Stimulated activated CD4-positive, alpha-beta T cell treated with anti-CD3 and anti-CD28 coated beads, Interleukin-12 subunit alpha, Interleukin-12 subunit beta, amount 100 ng/mL, for 48 hours (primary cell): ENCODE measurements at regions not wholly inside any gene's neighbourhood (a gene's known extent, or its start where the extent isn't known, plus 50 kb on each side); places are given as distances from the start of the nearest gene placed in this dataset.

Source experiments
- DNase-seq, 3 donors: peaks; one replicate each; pipeline ENCODE4 v3.0.0-alpha.2; 2020; ENCODE audit warnings: low read depth in 2 of 3, low spot score in 1 of 3

GRCh38 chr15:91471468-91471867 is 371.4 kb downstream of the SV2B start:
- no peak for DNase-seq

GRCh38 chr15:91472316-91472756 is 372.3 kb downstream of the SV2B start:
- DNase-seq, result no peak

- DNase-seq, result no peak
These were observed 374.0 kb downstream of the SV2B start for GRCh38 chr15:91473894-91474545.

- DNase-seq, result no peak
These were observed 376.6 kb upstream of the SLCO3A1 start for GRCh38 chr15:91476861-91477260.

GRCh38 chr15:91478717-91479191 is 374.8 kb upstream of the SLCO3A1 start:
- DNase-seq, result no peak

GRCh38 chr15:91480426-91480825 is 373.1 kb upstream of the SLCO3A1 start:
- no peak for DNase-seq

GRCh38 chr15:91482799-91483198 is 370.7 kb upstream of the SLCO3A1 start:
- no peak for DNase-seq

GRCh38 chr15:91484141-91484540 is 369.4 kb upstream of the SLCO3A1 start:
- no peak for DNase-seq

GRCh38 chr15:91488452-91488851 is 365.1 kb upstream of the SLCO3A1 start:
- no peak for DNase-seq

GRCh38 chr15:91490211-91490610 is 363.3 kb upstream of the SLCO3A1 start:
- DNase-seq, result no peak

- no peak for DNase-seq
These were observed 362.2 kb upstream of the SLCO3A1 start for GRCh38 chr15:91491101-91491950.

- no peak for DNase-seq
These were observed 356.5 kb upstream of the SLCO3A1 start for GRCh38 chr15:91496754-91497691.

GRCh38 chr15:91498046-91498748 is 355.3 kb upstream of the SLCO3A1 start:
- no peak for DNase-seq

- DNase-seq, result no peak
These were observed 354.8 kb upstream of the SLCO3A1 start for GRCh38 chr15:91498749-91499062.

- no peak for DNase-seq
These were observed 353.6 kb upstream of the SLCO3A1 start for GRCh38 chr15:91499774-91500383.

GRCh38 chr15:91508633-91509032 is 344.9 kb upstream of the SLCO3A1 start:
- no peak for DNase-seq

GRCh38 chr15:91514147-91514546 is 339.4 kb upstream of the SLCO3A1 start:
- DNase-seq, result no peak

GRCh38 chr15:91515188-91515754 is 338.2 kb upstream of the SLCO3A1 start:
- no peak for DNase-seq

GRCh38 chr15:91516866-91517265 is 336.6 kb upstream of the SLCO3A1 start:
- no peak for DNase-seq
